HL-60/S4 treated with phorbol 12-myristate 13-acetate at 8.2 ng/mL for 4 days and 3 days (cell line): ENCODE measurements at regions not wholly inside any gene's neighbourhood (a gene's known extent, or its start where the extent isn't known, plus 50 kb on each side); places are given as distances from the start of the nearest gene placed in this dataset.

Experiments used
- in situ Hi-C: fragments of 300-500 bp; cut with MboI; formaldehyde crosslinking; loops from 2 replicates; pipeline ENCODE4 v1.15.0; 2022; ENCODE audit warnings: low sequenced_read_pairs

DNA sequence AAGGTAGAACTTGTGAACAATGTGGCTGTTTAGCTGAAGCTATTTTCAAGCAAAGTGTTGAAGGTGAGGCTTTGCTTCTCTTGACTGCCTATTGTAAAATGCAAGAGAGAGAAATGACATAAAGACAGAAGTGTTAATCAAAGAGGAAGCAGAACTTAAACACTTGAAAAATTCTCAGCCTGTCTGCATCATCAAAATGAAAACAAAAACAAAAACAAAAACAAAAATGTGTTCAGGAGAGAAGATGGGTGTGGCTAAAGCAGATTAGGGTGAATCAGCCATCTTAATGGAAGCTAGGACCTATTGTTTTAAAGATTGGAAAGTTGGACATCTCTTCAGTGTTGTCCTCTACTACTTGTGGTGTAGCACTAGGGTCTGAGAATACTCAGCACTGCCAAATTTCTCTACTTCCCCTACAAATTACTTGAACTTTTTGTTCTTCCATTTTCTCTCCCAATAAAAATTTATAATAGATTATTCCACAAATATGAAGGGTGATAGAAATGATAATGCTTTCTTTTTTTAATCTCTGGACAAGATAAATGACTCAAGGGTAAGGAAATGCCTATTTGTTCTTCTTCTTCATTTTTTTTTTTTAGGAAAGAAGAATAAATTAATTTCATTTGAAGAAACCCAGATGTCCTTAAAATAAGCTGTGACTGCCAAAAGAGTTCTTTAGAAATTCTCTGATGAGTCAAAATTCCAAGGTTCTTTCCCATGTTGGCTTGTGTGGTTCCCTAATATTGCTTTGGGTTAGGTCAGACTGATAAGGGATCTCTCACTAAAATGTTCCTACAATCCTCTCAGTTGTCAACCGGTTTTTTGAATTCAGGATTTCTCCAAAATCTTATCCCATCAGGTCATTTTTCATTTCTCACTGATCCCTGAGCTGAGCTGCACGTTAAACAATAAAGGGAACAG is 571.2 kb upstream of the ZEB2 start:
- in situ Hi-C loops, result no loop called here

DNA sequence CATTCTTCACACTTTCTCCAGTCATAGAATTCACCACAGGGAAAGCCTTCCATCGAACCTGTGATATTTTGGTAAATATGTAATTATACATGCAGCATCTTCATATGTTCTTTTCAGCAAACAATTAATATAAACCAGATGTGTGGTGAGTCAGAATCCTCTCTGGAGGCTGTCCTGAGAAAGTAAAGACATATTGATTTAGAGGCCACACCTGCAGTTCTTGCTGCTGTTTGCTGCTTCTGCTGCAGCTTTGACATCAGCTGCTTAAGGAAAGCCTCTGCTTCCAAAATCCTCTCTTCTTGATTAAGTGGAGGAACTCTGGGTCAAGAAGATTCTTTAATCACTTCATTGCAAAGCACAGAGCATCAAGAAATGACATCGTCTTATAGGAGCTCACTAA is 568.8 kb upstream of the ZEB2 start:
- in situ Hi-C loops, result no loop called here

DNA sequence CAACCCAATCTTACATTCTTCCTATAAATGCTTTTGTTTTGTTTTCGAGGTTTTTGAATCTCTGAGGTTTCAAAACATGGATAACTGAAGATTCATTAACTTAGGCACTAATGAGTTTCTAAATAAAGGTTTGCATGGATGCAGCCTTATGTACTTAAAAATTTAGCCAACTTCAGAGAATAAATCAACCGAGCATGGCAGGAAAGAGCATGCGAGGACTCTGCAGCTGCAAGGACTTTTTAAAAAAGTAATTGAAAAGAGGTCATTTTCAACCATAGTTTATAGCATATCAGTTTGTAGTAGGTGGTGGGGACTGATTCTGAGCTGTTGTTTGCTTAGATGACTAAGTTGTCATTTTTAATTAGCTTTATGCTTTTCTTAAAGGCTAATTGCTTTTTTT is 567.0 kb upstream of the ZEB2 start:
- in situ Hi-C loops, result no loop called here

DNA sequence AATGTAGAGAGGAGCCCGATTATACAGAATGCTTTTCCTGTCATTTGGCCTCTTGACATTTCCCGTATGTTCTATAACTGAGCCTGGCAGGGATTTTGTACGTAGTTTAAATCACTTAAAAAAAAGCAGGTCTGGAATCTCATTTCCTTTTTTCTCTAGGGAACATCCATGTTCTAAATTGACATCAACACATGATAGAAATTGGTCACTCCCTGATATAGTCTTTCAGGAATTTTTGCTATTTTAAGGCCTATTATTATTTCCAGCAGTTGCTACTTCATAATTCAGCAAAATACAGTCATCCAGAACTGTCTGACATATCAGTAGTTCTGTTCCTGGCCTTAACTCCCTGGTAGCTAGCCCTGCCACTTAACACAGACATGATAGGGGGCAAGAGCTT is 565.7 kb upstream of the ZEB2 start:
- in situ Hi-C loops, result no loop called here

DNA sequence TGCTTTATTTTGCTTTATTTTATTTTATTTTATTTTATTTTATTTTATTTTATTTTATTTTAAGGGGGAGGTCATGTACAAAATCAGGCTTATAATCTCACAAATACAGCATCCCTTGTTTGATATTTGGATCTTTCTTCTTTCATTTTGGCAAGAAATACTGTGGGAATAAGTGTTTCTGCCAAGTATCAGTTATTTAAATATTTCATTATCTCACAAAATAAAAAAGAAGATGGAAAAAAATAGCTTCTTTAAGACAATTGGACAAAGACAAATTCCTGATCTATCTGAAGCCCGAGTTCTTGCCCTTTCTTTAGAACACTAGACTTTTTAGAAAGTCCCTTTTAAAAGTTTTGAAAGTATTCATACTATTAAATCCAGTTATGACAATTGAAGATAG is 560.5 kb upstream of the ZEB2 start:
- in situ Hi-C loops, result no loop called here

DNA sequence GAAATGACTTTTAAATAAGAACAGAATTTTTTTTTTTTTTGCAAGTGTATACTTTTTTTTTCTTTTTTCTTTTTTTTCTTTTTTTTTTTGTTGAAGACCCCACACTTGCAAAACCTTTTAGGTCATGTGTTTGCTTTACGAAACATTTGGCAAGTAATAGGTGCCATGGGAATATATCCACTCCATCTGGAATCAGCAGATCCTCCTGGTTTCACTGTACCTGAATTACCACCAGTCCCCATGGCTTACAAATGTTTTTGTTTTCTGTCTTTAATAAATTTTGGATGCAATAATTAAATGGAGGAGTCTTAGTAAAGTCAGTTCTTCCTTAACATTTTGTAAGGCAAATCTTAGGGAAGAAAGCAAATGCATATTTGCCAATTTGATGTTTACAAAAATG is 559.7 kb upstream of the ZEB2 start:
- in situ Hi-C loops, result no loop called here

DNA sequence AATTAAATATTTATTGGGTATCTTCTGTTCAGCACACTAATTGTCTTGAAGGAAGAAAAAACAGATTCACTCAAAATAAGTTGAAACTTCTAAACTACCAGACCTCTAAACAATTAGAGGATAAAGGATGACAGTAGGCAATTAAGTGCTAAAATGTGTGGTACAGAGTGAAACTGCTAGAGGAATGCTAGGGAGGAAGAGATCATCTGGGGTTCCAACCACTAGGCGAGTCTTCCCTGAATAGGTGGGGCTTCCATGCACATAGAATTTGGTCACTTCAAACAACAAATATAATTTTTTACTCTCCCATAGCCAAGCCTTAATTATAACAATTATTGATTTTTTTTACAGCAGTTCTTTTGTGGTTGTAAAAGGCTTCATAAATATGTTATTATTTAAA is 559.0 kb upstream of the ZEB2 start:
- in situ Hi-C loops, result no loop called here

DNA sequence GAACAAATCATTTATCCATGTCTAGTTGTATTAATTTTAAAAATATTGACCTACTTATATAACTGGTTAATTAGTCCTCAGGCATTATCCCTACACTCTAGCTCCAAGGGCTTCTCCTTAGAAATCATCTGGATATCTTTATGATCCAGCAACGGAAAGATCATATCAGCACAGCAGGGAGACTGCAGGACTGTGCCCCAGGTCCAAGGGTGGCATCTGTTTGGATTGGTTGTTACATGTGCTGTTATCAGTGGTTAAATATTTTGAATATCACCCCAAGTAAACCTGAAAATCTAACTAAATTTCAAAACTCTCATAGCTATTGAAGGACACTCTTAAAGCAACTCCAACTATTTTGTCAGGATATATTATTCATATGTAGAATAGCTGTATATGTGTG is 556.2 kb upstream of the ZEB2 start:
- in situ Hi-C loops, result no loop called here

DNA sequence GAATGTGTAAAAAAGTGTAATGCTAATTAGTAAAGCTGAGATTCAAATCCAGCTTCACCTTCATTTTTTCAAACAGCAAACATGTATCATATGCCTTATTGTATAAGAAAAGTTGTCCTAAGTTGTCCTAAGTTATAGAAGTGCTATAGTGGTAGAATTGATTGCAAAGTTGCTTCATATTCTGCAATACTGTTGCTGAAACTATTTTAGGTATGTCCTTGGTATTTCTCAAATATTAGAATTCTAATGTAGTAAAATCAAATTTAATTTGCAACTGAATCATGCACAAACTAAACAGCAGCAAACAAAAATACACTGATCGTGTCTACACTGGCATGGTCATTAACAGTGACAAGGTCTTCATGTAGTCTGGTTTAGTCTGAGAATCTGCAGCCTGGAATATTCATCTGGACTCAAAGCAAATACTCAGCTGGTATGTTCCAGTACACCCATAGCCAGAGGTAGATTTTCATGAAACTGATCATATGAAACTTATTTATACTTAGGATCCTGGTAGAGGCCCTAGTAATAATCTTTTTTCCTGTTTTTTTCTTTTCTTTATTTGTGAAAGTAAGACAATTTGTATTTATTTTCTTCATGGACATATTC is 555.6 kb upstream of the ZEB2 start:
- in situ Hi-C loops, result no loop called here

DNA sequence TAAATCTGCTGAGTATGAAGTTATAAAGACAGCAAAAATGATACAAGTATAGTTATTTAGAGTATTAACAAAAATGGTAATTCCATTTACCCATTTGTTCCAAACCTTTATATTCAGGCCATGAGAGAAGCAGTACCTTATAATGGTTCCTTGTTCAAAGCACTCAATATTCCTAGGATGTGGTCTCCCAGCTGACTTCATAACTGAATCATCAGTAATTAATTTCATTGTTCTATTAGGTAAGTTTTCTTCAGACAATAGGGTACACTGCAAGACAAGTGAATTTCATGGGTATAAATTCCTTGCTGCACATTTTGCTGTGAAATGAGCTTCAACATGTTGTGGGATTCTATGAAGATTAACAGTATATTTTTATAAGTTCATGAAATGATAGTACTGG is 550.8 kb upstream of the ZEB2 start:
- in situ Hi-C loops, result no loop called here

DNA sequence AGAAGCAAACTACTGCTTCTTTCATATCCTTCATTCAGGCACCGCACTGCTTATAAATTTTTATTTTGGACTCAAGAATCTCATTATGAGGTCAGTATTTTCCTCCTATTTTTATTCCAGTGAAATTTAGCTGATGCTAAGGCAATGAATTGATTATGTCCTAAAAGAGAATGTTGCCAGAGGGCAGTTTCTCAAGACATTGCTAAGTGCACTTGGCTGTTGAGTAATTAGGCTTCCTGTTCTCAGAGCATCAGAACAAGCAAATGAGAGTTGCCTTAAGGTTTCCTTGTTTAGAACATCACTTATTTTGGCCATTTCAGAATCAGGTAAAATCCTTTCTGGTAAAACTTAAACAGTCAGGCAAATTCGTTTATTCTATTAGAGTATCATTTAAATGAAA is 548.6 kb upstream of the ZEB2 start:
- in situ Hi-C loops, result no loop called here

DNA sequence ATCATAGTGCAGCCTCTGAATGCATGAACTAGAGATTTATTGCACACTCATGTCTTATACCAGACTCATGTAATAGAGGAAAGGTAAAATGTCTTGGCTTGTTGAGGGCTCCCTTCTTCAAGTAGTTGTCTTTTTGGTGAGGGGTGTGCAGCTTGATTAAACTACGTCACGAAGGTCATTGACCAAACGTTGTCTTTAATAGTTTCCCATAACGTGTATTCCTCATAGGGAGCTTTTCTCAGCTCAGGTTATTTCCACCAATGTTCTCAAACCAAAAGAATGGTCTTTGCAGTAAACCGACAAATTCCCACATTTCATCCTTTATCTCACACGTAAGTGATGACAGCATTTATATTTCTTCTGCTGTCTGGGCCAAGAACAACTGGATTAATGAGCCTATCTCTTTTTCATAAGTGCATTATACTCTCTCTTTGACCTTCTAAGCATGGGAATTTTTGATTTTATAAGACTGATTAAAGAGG is 547.7 kb upstream of the ZEB2 start:
- in situ Hi-C loops, result no loop called here

DNA sequence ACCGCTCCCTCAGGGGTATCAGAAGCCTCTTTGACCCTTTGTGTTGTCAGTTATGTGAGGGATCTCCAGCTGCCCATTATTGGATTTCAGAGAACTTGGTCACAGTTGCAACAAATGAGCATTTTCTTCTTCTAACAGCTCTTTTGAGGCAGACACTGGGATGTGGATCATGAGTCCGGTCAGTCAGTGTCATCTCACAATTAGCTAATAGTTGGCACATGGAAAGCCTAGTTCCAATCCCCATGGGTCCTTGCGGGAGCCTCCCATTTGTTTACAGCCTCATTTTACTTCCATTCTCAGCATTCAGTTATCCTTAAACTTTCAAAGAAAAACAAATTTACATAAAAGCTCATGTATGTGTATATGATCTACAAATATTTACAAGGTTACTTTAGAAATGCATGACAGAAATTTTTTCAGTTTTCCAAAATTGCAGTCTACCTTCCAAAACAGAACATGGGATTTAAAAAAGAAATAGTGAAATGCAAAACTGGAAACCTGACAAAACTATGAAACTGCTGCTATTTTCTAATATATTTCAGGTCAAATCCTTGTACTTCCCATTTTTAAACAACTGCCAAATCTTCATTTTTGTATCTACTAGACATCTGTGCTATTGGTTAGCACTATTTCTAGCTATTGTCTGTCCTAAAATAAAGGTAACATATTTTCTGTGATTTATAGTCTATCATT is 547.1 kb upstream of the ZEB2 start:
- in situ Hi-C loops, result no loop called here

DNA sequence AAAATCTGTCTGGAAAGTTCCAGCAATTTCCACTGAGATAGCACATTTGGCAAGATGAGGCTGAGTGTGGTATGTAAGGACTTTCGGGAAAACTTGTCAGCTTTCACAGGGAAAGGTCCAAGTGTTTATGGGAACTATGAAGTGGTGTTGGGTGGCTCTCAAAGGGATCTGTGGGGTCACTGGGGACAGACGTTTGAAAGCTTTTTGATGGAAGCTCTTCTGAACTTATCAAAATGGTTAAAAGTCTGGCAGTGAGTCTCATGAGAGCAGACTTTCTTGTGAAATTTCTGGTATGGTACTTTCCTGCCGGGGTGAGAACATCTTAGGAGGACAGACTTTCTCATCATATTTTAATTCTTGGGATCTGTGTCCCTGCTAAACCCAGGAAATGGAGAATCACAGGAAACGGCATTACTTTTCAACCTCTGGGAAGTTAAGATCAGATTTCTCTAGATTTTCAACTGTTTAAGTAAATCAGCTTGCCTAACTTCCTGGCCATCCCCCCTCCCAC is 546.3 kb upstream of the ZEB2 start:
- in situ Hi-C loops, result no loop called here

DNA sequence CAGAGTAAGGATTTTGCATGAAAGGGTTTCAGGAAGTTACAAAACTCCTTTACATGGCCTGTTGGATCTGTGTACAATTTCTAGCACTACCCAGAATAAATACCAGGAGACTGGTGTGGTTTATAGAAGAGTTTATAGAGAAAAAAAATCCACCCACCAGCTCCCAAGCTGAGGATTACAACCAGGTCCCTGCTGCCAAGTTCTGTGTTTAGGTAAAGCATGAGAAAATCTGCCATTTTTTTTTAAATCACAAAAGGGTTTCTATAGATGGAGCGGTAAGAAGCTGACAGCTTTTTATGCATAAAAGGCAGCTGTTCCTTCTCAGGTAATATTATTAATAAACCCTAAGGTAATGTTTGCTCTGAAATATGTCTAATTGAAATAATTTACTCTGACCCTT is 545.4 kb upstream of the ZEB2 start:
- in situ Hi-C loops, result no loop called here

DNA sequence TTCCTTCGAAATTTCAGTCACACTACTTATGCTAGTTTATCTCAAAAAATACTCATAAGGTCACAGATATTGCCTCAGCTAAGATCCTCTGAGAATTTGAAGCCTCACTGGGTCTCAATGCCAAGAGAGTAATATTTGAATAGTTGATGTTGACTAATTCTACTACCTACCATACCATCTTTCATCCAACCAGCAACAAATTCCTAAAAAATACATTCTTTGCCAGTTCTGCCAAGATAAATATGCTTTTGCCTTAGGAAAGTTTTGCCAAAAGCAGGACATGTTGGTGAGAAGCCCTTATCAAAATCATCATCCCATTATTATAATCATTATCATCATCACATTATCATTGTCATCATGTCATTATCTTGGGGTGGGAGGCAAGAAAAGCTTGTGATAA is 544.6 kb upstream of the ZEB2 start:
- in situ Hi-C loops, result no loop called here

DNA sequence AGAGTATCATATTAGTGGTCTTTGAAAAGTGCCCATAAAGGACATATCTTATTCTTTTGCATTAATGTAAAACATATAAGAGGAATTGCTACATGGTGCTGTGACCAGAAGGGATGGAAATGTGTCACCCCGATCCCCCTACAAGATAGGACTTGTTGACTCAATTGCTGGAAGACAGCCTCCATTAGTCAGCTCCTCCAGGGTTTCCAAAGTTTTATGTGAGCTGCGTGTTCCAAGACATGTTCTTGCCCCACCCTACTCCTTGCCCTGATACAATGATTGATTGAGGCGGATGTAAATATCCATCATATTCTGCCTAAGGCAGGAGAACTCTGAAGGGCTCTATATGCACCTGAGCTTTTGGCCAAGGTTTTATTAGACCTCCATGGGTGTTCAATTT is 541.0 kb upstream of the ZEB2 start:
- in situ Hi-C loops, result no loop called here

DNA sequence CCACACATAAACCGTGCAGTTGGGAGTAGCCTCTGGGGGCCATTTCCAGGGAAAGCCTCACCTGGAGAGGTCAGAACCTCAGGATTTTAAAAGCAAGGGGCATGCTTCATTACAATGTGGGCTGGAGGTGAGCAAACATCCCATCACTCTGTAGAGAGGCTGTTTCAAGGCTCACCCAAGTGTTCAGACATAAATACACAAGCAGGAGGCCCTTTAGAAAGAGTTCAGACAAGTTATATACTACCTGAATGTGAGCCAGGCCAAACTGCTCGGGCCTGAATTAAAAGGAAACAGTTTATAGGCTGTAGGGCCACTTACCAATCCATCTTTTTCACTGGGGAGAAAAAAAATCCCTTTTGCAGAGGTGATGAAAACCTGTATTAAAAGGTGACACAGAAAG is 540.0 kb upstream of the ZEB2 start:
- in situ Hi-C loops, result no loop called here

DNA sequence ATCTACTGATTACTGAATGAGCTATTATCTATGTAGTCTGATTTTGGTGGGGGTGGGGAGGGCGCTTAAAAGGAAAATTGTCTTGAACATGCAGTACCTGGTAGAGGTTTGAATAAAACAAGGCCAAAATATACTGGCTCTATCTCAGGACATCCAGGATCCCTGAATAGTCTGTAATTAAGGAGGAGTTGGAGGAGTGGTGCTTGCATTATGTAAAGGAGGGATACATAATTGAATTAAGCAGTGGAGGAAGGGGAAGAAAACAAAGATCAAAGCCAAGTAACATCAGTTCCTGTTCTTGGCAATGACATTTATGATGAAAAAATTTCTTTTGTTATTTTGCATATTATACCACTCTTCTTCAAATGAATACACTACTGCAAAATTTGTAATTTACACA is 539.4 kb upstream of the ZEB2 start:
- in situ Hi-C loops, result no loop called here

DNA sequence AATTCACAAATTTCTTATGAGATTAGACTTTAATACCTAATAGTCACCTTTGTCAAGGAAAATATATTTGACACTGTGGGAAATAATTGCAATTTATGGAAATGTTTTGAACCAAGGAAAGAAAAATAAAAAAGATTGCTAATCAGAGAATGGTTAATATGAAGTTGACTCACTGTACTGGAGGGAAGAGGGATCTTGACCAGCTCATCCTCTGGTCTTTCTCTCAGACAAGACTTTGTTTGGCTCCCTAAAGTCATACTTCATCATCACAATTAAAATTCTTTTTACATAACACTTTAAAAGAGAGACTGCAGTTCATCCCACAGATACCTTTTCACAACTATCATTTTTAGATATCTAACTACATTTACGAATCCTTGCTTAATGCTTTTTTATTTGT is 538.5 kb upstream of the ZEB2 start:
- in situ Hi-C loops, result no loop called here

DNA sequence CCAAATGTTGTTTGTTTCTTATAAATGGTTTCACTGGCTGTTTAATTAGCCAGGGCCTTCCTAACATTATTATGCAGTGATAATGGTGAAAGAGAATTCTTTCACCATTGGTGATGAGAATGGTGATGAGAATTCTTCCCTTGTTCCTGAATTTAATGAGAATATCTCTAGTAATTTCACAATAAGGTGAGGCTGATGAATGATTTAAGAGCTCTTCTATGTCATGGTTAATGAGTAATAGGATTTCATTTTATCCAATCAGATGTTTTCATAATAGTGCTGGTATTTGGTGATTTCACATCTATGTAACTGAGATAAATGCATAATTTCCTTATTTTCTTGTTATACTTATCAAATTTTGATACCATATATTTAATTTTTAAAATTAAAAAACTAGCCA is 535.7 kb upstream of the ZEB2 start:
- in situ Hi-C loops, result no loop called here

DNA sequence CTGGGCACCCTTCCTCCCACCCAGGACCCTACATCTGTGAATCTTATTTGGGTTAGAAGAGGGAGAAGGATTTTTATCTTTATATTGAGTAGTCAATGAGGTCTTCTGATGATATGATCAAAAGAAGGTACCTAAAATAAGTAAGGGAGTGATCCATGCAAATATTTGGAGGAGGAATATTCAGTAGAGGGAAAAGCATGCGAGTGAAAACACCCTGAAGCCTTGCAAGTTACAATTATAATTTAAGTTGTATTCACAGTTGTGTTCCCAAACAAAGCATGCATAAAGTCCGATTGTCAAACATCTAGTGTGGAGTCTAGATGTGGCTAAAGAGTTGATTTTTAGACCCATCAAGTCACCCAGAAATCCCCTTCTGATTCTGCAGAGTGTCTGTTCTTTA is 530.2 kb upstream of the ZEB2 start:
- in situ Hi-C loops, result no loop called here
